SIG-M5 treated with dmso at 0.1 percent for 504 hours (cell line): ENCODE measurements at regions not wholly inside any gene's neighbourhood (a gene's known extent, or its start where the extent isn't known, plus 50 kb on each side); places are given as distances from the start of the nearest gene placed in this dataset.
"Not testable (repeated sequence)": the region's sequence is repeated elsewhere in the genome, so short reads cannot be mapped to it uniquely, and the experiment has no call there.

Experiments used
- DNase-seq: peaks from one replicate; lab custom pipeline; 2025; ENCODE audit not compliant: unreplicated experiment; lab: John Stamatoyannopoulos, UW

DNA sequence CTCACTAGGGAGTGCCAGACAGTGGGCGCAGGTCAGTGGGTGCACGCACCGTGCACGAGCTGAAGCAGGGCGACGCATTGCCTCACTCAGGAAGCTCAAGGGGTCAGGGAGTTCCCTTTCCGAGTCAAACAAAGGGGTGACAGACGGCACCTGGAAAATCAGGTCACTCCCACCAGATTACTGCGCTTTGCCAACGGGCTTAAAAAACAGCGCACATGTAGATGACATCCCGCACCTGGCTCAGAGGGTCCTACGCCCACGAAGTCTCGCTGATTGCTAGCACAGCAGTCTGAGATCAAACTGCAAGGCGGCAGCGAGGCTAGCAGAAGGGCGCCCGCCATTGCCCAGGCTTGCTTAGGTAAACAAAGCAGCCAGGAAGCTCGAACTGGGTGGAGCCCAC lies 428.5 kb upstream of the SLC39A10 start:
- not testable (repeated sequence) for DNase-seq

DNA sequence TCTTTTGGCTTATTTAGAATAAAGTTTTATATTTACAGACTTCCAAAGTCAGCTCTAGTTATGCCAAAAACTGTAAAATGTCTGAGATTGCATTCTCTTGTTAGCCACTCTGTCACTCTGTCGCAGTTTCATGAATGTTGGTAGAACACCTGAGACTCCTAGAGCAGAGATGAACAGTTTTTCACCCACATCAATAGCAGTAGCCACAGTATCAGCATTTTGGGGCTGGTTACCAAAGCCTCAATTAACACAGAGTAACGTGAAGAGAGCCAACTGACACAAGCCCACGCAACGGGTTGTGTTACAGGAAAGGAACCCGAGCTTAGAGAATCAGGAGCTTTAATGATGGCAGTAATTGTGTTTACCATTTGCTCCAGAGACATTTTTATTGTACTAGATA lies 443.0 kb upstream of the SLC39A10 start:
- no peak for DNase-seq

DNA sequence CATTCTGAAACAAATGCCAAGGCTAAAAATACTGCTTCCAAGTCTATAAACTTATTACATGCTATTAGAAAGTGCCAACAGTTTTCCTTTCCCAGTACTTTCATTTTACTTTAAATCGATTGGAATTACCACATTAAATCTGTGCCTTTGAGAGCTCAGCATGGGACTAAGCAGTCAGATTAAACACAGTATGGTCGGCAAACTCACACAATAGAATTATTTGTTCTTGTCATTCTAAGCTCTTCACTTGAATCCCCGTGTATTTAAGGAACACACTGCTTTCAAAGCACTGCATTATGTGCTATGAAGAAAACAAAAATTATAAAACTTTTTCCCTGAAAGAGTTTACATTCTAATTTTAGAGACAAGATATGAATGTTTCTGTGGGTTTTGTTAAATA lies 444.4 kb upstream of the SLC39A10 start:
- DNase-seq: no peak

DNA sequence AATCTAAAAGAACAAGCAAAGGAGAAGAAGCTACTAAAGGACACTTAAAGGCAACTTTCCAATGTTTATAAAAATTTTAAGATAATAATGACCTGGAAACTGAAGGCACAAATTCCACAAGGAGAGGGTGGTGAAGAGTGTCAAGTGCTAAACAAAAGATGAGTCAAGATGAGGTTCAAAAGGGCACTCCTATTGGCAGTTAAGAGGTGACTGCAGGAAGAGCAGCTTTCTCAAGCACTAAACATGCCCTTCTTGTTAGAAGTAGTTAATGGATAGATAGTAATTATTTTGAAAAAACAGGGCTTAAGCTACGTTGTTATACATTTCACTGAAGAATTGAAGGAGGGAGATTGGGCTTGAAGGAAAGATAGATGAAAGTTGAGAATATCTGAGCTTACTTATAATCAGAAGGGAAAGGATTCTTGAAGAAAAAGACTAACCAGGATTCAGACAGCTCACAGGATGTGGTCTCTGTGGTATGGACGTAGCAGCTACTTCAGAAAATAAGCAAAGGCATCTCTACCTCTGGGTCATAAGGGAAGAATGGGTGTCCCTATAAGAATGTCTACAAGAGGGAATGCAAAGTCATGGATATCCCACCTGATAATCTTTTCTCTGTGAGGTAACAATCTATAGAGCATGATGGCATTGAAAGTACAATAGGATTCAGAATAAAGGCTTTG lies 454.7 kb upstream of the SLC39A10 start:
- DNase-seq: no peak

DNA sequence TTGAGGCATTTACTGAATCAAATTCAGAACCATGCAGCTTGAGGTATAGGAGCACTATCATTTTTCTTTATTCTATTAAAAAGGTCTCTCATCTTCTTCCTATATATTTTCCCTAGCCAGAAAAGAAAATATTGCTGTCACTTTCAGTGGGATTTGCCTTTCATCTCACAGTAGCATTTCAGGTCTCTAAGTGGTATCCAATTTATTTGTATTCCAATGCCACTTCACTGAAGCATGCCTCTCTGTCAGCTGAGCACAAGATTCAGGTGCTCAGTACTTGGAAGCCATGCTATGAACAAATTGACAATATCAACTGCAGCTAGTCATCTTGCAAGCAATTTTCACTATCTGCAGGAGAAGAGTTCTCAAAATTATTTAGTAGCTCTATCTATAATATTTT lies 457.2 kb upstream of the SLC39A10 start:
- no peak for DNase-seq

DNA sequence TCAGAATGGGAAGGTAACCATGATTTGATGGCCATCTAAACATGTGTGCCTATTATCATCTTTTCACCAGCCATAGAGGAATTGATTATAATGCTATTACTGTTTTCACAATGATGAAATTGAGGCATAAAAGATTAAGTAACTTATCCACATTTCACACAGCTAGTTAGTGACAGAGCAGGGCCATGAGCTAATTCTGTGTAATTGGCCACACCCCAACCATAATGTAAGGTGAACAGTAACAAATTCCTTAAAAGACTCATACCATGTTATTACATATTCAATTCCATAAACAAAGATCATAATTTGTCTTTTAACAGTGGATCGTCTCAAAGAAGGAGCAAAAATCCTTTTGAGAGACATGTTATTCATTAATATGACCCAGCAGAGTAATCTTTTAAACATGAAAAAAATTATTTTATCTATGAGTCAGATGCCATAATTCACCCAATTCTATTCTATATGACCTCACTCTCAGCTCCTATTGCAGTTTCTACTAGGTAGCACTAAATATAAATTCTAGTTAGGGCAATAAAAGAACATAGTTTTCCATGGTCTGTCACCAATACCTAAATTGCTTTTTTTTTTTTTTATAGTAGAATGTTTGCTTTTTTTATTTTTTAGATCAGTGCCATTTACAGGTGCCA lies 475.8 kb upstream of the SLC39A10 start:
- no peak for DNase-seq

DNA sequence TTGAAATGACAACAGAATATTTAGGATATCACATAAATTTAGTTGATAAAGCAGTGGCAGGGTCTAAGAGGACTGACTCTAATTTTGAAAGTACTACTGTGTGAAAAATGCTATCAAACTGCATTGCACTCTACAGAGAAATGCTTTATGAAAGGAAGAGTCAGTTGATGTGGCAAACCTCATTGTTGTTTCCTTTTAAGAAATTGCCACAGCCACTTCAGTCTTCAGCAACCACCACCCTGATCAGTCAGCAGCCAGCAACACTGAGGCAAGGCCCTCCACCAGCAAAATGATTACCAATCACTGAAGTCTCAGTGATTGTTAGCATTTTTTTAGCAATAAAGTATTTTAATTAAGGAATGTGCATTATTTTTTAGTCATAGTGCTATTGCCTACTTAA lies 488.7 kb upstream of the SLC39A10 start:
- no peak for DNase-seq

DNA sequence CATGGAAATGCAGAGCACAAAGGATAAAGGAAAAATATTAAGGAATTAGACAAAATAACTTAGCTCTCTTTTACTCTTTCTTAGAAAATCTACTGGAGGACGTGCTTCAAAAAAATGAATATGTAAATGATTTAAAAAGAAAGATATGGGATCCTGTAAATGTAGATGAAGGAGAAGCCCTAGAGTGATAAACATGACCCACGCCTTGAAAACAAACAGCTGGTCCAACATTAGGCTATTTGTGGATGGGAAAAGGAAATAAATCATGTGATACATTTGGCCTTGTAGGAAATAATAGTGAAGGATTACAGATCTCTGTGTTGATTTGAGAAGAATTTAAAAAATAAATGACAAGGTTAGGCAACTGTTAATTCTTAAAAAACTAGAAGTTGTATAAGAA lies 492.1 kb upstream of the SLC39A10 start:
- no peak for DNase-seq

DNA sequence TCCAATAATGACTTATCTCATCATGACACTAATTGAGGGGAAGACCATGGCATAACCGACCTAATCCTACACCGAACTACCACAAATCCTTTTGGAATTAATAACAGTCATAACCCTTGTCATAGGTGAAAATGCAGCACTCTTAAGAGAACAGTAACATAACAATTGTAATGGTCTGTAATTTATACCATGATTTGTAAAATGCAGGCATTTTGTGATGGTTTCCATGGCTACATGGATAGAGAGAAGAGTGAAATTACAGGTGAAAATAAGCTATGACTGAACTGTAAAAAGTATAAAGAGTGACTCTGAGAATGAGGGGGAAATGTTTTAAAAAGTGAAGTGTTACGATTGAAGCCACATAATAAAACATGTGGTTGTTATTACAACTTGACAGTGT lies 494.1 kb upstream of the SLC39A10 start:
- DNase-seq: no peak

DNA sequence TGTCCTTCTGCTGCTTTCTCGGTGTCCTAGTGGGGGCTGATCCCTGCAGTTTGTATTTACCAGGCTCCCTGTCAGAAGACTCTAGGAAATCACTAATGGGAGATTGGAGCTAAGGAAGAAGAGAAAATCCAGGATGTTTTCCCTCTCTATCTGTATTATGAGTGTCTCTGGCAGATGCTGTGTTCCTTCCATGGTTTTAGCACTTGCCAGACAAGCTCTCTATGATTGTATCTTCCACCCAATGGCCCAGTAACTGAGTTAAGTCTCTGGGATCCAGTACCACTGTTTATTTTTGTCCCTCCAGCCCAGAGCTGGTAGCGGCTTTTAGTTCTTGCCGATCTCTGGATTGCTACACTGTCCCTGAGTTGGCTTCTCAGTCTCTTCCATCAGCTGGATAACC lies 494.8 kb upstream of the SLC39A10 start:
- no peak for DNase-seq

DNA sequence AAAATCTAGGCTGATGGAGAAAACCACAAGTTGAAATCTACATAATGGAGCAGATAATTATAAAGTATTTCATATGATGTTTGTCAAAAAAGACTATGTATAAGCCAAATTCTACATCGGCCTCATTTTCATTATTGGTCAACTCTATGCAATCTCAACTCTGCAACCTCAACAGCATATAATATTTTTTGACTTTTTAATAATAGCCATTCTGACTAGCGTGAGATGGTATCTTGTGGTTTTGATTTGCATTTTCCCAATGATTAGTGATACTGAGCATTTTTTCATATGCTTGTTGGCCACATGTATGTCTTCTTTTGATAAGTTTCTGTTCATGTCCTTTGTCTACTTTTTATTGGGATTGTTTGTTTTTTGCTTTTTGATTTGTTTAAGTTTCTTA lies 496.1 kb upstream of the SLC39A10 start:
- no peak for DNase-seq

DNA sequence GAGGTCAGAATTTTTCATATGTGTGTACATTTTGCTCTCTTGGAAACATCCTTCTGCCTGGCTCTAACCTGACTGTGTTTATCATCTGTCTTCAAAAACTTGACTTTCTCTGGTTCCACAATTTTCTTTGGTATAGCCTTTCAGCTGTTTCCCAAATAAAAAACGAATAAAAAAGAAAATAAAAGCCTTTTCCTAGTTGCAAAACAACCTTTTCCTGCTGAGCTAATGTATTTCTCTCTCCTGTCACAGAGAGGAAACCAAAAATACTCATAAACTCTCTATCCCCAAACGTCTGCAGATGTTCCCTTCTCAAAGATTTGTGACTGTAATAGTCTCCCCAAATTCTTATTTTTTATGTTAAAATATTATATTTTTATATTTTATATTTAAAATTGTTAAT lies 505.3 kb upstream of the SLC39A10 start:
- no peak for DNase-seq

DNA sequence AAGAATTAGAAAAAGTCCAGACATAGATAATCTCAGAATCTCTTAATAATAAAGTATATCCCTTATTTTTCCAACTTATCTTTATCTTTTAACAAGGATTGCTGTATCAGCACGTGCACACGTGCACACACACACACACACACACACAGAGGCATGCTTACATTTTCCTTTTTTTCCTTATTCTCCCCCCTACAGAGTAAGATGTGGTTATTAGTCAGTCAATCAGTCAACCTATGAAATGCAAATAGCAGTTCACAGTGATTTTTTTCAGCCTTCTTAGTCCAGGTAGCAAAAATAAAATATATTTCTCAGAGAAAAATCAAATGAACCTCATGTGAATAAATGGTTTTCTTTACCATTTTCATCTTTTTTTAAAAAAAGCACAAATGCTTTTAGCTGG lies 506.2 kb upstream of the SLC39A10 start:
- no peak for DNase-seq

DNA sequence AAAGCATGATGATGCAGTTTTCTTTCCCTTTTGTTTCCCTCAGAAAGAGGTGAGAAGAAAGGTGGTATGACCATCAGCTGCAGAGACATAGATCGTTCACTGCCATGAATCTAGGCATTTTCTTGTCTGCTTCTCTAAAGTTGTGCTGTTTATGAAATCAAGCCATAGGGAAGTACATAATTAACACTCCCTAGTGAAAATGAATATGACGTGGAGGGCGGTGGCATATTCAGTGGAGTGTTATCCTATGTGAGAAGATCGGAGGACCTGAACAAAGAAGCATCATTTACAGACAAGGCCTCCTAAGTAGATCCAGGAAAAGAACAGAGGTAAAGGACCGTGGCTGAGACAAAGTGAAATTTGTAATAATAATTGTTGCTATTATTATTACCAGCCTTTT lies 509.0 kb upstream of the SLC39A10 start:
- DNase-seq: no peak

DNA sequence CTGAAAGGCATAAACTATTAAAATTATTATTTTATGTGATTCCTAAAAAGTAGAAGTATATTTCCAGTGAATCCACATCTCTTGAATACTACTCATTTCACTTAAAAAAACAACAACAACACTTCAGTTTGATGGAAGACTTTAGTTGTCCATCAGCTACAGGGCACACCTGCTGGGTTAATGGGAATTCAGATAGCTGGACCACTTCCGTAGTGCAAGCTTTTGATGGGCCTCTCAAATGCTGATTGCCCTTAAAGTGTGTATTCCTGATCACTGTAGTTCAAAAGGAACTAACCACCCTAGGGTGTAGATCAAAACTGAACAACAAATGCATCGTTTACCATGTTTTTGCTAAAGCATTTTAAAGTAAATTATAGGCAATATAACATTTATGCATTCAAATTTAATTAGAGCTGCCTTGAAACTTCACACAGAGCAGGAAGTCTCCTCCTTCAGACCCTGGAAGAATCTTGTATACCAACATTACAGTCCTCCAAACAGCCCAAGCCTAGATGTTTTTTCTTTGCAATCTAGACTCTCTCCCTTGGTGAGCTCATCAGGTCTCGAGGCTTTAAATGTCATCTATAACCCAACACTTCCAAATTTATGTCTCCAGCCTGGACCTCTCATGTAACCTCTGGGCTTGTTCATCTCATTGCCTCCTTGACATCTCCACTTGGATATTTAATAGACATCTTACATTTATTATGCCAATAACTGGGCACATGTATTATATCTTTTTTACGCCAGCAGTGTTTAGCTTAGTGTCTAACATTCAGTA lies 510.1 kb upstream of the SLC39A10 start:
- DNase-seq: no peak

DNA sequence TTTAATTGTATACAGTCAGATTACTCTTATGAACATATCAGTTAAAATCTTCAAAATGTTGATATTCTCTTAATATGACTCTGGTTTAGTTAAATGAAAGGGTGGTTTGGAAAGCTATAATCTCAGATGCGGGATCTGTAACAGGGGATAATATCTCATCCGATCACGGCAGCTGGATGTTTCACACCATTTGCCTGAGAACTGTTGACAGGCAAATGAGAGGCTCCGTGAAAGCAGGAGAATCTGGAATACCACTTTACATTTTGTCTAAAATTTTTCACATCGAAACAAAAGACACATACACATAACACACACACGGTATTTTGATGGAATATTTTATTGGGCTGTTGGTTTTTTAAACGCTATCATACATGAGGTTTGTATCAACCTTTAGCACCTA lies 518.6 kb upstream of the SLC39A10 start:
- DNase-seq: no peak

DNA sequence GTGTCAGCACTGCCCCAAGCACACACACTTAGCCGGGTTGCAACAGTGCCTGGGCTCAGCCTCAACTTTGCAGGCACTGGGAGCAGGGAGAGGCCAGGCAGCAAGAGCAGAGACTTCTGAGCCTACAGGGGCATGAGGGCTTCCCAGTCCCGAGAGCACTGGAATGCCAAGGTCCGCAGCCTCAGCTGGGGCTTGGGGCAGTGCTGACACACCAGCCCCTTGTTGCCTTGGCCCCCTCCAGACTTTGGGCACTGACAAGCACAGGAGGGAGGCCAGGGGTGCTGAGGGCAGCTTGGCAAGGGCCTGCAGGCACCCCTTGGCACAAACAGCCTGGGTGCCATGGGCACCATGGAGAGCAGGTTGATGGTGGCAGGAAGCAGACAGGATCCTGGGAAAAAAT lies 531.1 kb upstream of the SLC39A10 start:
- not testable (repeated sequence) for DNase-seq

DNA sequence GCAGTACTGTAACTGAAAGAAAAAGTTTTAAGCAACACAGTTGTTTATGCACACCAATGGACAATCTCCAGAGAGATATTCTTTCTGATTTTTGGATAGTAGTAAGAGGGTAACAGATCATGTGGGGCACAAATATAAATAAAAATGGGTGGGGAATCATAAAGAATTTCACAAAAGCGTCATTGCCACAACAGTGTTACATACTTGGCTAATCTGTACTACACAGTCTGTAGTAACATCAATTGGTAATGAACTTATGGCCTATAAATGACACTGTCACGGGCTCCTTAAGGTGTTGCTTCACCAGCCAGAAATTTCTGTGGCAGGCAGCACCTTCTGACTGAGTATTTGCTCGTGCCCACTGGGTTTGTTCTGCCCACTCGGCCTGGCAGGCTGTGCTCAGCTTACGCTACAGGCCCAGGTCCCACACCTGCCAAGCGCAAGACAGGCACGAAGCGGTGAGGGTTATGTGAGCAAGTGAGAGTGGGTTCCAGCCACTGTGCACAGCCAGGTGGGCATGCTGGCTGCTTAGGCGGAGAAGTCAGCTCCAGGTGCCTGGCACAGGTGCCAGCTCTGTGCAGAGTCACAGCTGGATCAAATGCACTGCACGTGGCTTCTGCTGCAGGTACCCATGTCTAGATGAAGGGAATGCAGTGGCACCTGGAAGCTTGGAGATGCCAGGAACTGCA lies 532.5 kb upstream of the SLC39A10 start:
- DNase-seq: no peak

DNA sequence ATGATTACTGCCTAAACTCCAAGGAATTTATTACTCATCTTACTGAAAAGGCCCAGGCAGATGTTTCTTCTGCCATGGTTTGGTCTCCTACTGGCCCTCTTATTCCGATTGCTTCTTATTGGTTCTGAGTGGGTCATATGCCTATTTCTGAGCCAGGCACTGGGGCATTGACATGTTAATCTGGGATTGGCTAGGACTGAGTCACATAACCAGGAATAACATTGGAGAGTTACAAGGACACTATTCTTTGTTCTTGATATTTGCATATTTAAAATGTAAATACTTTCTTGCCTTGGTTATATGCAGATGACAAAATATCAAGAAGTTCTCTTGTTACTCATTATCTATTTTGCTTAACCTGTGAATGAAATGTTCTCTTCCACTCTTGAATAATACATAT lies 534.4 kb upstream of the SLC39A10 start:
- DNase-seq: no peak

DNA sequence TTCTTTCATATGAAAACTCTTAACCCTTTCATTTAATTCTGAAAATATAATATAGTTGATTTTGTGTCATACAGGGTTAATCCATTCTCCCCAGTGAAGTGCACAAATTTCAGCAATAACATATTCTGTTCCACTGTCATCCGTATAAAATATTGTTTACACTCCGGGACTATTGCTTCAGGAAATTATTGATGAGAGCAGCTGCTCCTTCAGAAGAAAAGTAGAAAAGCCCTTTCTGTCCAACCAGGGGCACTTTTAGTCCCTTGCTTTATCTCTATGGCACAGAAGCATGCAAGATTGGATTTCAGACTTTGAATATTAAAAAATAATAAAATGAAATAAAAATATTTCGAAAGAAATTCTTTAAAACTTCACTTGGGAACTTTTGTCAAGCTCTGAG lies 535.7 kb upstream of the SLC39A10 start:
- no peak for DNase-seq

DNA sequence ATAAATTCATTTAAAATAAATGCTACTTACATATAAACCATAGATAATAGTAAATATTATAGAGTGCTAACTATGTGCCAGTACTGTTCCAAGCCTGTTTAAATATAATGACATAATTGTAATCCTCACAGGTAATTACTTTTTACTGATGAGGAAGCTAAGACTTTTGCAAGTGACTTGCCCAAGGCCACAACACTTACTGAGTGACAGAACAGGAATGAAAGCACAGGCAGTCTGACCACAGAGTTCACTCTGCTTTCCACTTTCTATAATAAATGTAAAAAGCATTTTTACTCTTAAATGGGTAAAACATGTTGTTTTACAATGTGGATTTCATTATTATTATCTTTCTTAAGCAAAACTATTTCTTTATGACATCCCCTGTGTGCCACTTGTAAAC lies 537.8 kb upstream of the SLC39A10 start:
- DNase-seq: no peak

DNA sequence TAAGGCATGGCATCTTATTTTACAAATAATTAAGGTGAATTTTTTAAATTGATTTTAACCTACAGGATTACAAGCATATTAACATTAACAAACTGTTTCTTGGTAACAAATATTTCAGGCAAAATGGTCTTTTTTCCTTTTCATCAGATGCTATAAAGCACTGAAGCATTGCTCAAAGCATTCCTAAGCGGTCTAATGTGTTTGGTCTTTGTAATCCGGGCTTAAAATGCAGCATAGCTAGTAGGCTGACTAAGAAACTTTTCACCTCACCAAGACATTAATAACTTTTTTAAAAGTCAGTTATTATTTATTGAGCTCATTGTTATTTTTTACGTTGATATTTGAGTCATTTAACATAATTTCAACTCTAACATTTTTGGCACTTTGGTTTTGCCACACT lies 538.8 kb upstream of the SLC39A10 start:
- no peak for DNase-seq
